ENCODE measurements at regions not wholly inside any gene's neighbourhood (a gene's known extent, or its start where the extent isn't known, plus 50 kb on each side); places are given as distances from the start of the nearest gene placed in this dataset.

DNA sequence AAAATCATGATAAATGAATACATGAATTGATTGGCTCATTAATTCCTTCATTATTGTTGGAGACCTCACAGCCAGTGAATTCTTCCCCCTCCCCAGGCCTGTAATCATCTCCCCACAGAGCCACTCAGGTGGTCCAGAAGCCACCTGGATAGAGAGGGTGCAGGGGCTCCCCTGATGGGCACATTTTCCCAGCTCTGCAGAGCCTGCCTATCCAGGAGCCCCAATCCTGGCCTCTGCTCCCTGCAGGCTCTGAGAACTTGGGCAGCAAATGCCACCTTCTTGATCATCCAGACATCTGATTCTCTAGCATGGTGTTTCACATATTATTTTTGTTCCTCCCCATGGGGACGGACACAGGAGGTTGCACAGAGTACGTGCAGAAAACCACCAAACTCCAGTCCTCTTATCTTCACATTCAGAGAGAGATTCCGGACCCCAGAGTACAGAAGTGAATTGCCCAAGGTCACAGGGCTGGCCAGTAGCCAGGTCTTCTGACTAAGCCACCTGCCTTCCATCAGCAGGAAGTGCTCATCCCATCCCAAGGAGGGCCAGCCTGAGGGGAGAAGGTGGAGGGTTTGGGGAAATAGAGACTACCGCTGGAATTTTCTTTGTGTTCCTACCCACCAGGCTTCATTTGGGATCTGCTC lies 348.0 kb downstream of the BUD13 start:
- Histone ChIP-seq H3K27ac (ENCODE audit: low read depth) (no peak overlapping the region), H4K20me1 (replicated peaks; ENCODE audit: insufficient read depth) (no peaks in the 10 kb centered on the region), H3K36me3 (ENCODE audit: insufficient read depth) (no peaks in the 10 kb centered on the region), H3K4me1 (ENCODE audit: insufficient read depth) (peaks cover 17% of the 10 kb centered on the region), H3K9me2 (ENCODE audit: insufficient read depth) (no peaks in the 10 kb centered on the region), H3F3A (replicated peaks; ENCODE audit: low read depth) (no peaks in the 10 kb centered on the region), H3K27me3 (ENCODE audit: insufficient read depth) (no peaks in the 10 kb centered on the region), H3K79me2 (replicated peaks; ENCODE audit: insufficient read depth) (no peaks in the 10 kb centered on the region), H3K4me2 (no peak overlapping the region), H3K4me3 (no peak overlapping the region), H2AFZ (no peak overlapping the region)
- no peak for ATAC-seq
- peaks cover 6% of the 10 kb centered on the region for H3K27me3 Mint-ChIP-seq (ENCODE audit: insufficient read depth, low read depth, poor library complexity)
- H3K4me3 Mint-ChIP-seq, result no peak overlapping the region
- peaks cover 5% of the 10 kb centered on the region; the same call in 2 of the 3 replicates for H3K36me3 Mint-ChIP-seq (ENCODE audit: low read depth)
- DNase-seq (ENCODE audit: low spot score), result no peak
- TF ChIP-seq JUNB (IDR thresholded peaks at IDR 0.05; ENCODE audit: unreplicated experiment) (no peak), POLR2AphosphoS5 (IDR thresholded peaks at IDR 0.05; ENCODE audit: low read depth) (no peak), STAT1 (IDR thresholded peaks at IDR 0.05; ENCODE audit: unreplicated experiment) (no peak), ZNF114 (CRISPR knock-in tag; IDR thresholded peaks at IDR 0.05) (no peak), EZH2 (IDR thresholded peaks at IDR 0.05; ENCODE audit: low read depth, unreplicated experiment) (no peak), CREB1 (CRISPR knock-in tag; IDR thresholded peaks at IDR 0.05; ENCODE audit: low read depth) (no peak), EZH2phosphoT487 (IDR thresholded peaks at IDR 0.05; ENCODE audit: unreplicated experiment) (no peak), ZNF331 (CRISPR knock-in tag; IDR thresholded peaks at IDR 0.05; ENCODE audit: low read depth) (no peak), NANOG (IDR thresholded peaks at IDR 0.05; ENCODE audit: borderline replicate concordance) (no peak)
- TF ChIP-seq, protein P1, sequence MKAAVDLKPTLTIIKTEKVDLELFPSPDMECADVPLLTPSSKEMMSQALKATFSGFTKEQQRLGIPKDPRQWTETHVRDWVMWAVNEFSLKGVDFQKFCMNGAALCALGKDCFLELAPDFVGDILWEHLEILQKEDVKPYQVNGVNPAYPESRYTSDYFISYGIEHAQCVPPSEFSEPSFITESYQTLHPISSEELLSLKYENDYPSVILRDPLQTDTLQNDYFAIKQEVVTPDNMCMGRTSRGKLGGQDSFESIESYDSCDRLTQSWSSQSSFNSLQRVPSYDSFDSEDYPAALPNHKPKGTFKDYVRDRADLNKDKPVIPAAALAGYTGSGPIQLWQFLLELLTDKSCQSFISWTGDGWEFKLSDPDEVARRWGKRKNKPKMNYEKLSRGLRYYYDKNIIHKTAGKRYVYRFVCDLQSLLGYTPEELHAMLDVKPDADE (IDR thresholded peaks at IDR 0.05), result no peak
- TF ChIP-seq, protein P2, sequence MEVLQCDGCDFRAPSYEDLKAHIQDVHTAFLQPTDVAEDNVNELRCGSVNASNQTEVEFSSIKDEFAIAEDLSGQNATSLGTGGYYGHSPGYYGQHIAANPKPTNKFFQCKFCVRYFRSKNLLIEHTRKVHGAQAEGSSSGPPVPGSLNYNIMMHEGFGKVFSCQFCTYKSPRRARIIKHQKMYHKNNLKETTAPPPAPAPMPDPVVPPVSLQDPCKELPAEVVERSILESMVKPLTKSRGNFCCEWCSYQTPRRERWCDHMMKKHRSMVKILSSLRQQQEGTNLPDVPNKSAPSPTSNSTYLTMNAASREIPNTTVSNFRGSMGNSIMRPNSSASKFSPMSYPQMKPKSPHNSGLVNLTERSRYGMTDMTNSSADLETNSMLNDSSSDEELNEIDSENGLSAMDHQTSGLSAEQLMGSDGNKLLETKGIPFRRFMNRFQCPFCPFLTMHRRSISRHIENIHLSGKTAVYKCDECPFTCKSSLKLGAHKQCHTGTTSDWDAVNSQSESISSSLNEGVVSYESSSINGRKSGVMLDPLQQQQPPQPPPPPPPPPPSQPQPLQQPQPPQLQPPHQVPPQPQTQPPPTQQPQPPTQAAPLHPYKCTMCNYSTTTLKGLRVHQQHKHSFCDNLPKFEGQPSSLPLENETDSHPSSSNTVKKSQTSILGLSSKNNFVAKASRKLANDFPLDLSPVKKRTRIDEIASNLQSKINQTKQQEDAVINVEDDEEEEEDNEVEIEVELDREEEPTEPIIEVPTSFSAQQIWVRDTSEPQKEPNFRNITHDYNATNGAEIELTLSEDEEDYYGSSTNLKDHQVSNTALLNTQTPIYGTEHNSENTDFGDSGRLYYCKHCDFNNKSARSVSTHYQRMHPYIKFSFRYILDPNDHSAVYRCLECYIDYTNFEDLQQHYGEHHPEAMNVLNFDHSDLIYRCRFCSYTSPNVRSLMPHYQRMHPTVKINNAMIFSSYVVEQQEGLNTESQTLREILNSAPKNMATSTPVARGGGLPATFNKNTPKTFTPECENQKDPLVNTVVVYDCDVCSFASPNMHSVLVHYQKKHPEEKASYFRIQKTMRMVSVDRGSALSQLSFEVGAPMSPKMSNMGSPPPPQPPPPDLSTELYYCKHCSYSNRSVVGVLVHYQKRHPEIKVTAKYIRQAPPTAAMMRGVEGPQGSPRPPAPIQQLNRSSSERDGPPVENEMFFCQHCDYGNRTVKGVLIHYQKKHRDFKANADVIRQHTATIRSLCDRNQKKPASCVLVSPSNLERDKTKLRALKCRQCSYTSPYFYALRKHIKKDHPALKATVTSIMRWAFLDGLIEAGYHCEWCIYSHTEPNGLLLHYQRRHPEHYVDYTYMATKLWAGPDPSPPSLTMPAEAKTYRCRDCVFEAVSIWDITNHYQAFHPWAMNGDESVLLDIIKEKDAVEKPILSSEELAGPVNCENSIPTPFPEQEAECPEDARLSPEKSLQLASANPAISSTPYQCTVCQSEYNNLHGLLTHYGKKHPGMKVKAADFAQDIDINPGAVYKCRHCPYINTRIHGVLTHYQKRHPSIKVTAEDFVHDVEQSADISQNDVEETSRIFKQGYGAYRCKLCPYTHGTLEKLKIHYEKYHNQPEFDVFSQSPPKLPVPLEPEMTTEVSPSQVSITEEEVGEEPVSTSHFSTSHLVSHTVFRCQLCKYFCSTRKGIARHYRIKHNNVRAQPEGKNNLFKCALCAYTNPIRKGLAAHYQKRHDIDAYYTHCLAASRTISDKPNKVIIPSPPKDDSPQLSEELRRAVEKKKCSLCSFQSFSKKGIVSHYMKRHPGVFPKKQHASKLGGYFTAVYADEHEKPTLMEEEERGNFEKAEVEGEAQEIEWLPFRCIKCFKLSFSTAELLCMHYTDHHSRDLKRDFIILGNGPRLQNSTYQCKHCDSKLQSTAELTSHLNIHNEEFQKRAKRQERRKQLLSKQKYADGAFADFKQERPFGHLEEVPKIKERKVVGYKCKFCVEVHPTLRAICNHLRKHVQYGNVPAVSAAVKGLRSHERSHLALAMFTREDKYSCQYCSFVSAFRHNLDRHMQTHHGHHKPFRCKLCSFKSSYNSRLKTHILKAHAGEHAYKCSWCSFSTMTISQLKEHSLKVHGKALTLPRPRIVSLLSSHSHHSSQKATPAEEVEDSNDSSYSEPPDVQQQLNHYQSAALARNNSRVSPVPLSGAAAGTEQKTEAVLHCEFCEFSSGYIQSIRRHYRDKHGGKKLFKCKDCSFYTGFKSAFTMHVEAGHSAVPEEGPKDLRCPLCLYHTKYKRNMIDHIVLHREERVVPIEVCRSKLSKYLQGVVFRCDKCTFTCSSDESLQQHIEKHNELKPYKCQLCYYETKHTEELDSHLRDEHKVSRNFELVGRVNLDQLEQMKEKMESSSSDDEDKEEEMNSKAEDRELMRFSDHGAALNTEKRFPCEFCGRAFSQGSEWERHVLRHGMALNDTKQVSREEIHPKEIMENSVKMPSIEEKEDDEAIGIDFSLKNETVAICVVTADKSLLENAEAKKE (CRISPR knock-in tag; IDR thresholded peaks at IDR 0.05), result no peak
- TF ChIP-seq, protein P3, sequence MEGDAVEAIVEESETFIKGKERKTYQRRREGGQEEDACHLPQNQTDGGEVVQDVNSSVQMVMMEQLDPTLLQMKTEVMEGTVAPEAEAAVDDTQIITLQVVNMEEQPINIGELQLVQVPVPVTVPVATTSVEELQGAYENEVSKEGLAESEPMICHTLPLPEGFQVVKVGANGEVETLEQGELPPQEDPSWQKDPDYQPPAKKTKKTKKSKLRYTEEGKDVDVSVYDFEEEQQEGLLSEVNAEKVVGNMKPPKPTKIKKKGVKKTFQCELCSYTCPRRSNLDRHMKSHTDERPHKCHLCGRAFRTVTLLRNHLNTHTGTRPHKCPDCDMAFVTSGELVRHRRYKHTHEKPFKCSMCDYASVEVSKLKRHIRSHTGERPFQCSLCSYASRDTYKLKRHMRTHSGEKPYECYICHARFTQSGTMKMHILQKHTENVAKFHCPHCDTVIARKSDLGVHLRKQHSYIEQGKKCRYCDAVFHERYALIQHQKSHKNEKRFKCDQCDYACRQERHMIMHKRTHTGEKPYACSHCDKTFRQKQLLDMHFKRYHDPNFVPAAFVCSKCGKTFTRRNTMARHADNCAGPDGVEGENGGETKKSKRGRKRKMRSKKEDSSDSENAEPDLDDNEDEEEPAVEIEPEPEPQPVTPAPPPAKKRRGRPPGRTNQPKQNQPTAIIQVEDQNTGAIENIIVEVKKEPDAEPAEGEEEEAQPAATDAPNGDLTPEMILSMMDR (conservative IDR thresholded peaks at IDR 0.05; ENCODE audit: low read depth in 2 of 2), result no peak
- TF ChIP-seq, protein P4, sequence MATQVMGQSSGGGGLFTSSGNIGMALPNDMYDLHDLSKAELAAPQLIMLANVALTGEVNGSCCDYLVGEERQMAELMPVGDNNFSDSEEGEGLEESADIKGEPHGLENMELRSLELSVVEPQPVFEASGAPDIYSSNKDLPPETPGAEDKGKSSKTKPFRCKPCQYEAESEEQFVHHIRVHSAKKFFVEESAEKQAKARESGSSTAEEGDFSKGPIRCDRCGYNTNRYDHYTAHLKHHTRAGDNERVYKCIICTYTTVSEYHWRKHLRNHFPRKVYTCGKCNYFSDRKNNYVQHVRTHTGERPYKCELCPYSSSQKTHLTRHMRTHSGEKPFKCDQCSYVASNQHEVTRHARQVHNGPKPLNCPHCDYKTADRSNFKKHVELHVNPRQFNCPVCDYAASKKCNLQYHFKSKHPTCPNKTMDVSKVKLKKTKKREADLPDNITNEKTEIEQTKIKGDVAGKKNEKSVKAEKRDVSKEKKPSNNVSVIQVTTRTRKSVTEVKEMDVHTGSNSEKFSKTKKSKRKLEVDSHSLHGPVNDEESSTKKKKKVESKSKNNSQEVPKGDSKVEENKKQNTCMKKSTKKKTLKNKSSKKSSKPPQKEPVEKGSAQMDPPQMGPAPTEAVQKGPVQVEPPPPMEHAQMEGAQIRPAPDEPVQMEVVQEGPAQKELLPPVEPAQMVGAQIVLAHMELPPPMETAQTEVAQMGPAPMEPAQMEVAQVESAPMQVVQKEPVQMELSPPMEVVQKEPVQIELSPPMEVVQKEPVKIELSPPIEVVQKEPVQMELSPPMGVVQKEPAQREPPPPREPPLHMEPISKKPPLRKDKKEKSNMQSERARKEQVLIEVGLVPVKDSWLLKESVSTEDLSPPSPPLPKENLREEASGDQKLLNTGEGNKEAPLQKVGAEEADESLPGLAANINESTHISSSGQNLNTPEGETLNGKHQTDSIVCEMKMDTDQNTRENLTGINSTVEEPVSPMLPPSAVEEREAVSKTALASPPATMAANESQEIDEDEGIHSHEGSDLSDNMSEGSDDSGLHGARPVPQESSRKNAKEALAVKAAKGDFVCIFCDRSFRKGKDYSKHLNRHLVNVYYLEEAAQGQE (IDR thresholded peaks at IDR 0.05; ENCODE audit: unreplicated experiment), result no peak
- H3K4me1 Mint-ChIP-seq, result peaks cover 29% of the 10 kb centered on the region
- H3K27ac Mint-ChIP-seq, result no peak overlapping the region
- H3K9me3 Mint-ChIP-seq, result peaks cover 14% of the 10 kb centered on the region
